ENCODE measurements at regions not wholly inside any gene's neighbourhood (a gene's known extent, or its start where the extent isn't known, plus 50 kb on each side); places are given as distances from the start of the nearest gene placed in this dataset.

- TF ChIP-seq CTCF (IDR thresholded peaks at IDR 0.05; ENCODE audit: insufficient read depth, low read length, poor library complexity, severe bottlenecking): no peak
- Histone ChIP-seq H3K27me3 (replicated peaks; ENCODE audit: control insufficient read depth, insufficient read depth, low read length) (no peaks in the 10 kb centered on the region), H3K4me3 (replicated peaks; ENCODE audit: low read depth, low read length) (no peak overlapping the region), H3K36me3 (ENCODE audit: control insufficient read depth, insufficient read depth, low read length) (no peaks in the 10 kb centered on the region)
- DNase-seq (ENCODE audit: extremely low read depth, insufficient read length): no peak
Observed at GRCh38 chr12:38480594-38480993, 164.0 kb downstream of the ALG10B start.

GRCh38 chr12:38484821-38485449, 168.4 kb downstream of the ALG10B start:
- DNase-seq (ENCODE audit: extremely low read depth, insufficient read length): no peak
- H3K4me3 ChIP-seq (replicated peaks; ENCODE audit: low read depth, low read length): no peak overlapping the region
- H3K27me3 ChIP-seq (replicated peaks; ENCODE audit: control insufficient read depth, insufficient read depth, low read length): no peaks in the 10 kb centered on the region
- no peaks in the 10 kb centered on the region for H3K36me3 ChIP-seq (ENCODE audit: control insufficient read depth, insufficient read depth, low read length)
- TF ChIP-seq CTCF (IDR thresholded peaks at IDR 0.05; ENCODE audit: insufficient read depth, low read length, poor library complexity, severe bottlenecking): no peak

GRCh38 chr12:38488866-38489265, 172.3 kb downstream of the ALG10B start:
- no peaks in the 10 kb centered on the region for H3K36me3 ChIP-seq (ENCODE audit: control insufficient read depth, insufficient read depth, low read length)
- TF ChIP-seq CTCF (IDR thresholded peaks at IDR 0.05; ENCODE audit: insufficient read depth, low read length, poor library complexity, severe bottlenecking): no peak
- DNase-seq (ENCODE audit: extremely low read depth, insufficient read length): no peak
- no peaks in the 10 kb centered on the region for H3K27me3 ChIP-seq (replicated peaks; ENCODE audit: control insufficient read depth, insufficient read depth, low read length)
- H3K4me3 ChIP-seq (replicated peaks; ENCODE audit: low read depth, low read length): no peak overlapping the region

- DNase-seq (ENCODE audit: extremely low read depth, insufficient read length): no peak
- H3K36me3 ChIP-seq (ENCODE audit: control insufficient read depth, insufficient read depth, low read length): no peaks in the 10 kb centered on the region
- H3K4me3 ChIP-seq (replicated peaks; ENCODE audit: low read depth, low read length): no peak overlapping the region
- H3K27me3 ChIP-seq (replicated peaks; ENCODE audit: control insufficient read depth, insufficient read depth, low read length): no peaks in the 10 kb centered on the region
- no peak for TF ChIP-seq CTCF (IDR thresholded peaks at IDR 0.05; ENCODE audit: insufficient read depth, low read length, poor library complexity, severe bottlenecking)
Observed at GRCh38 chr12:38490073-38490472, 173.5 kb downstream of the ALG10B start.

GRCh38 chr12:38490941-38491340, 174.4 kb downstream of the ALG10B start:
- no peak for TF ChIP-seq CTCF (IDR thresholded peaks at IDR 0.05; ENCODE audit: insufficient read depth, low read length, poor library complexity, severe bottlenecking)

GRCh38 chr12:38501481-38501880, 184.9 kb downstream of the ALG10B start:
- no peak for DNase-seq (ENCODE audit: extremely low read depth, insufficient read length)
- TF ChIP-seq CTCF (IDR thresholded peaks at IDR 0.05; ENCODE audit: insufficient read depth, low read length, poor library complexity, severe bottlenecking): no peak
- H3K36me3 ChIP-seq (ENCODE audit: control insufficient read depth, insufficient read depth, low read length): no peaks in the 10 kb centered on the region
- no peak overlapping the region for H3K4me3 ChIP-seq (replicated peaks; ENCODE audit: low read depth, low read length)
- no peaks in the 10 kb centered on the region for H3K27me3 ChIP-seq (replicated peaks; ENCODE audit: control insufficient read depth, insufficient read depth, low read length)

More at GRCh38 chr12:38490941-38491340, 174.4 kb downstream of the ALG10B start:
- Histone ChIP-seq H3K36me3 (ENCODE audit: control insufficient read depth, insufficient read depth, low read length) (no peaks in the 10 kb centered on the region), H3K4me3 (replicated peaks; ENCODE audit: low read depth, low read length) (no peak overlapping the region), H3K27me3 (replicated peaks; ENCODE audit: control insufficient read depth, insufficient read depth, low read length) (no peaks in the 10 kb centered on the region)
- no peak for DNase-seq (ENCODE audit: extremely low read depth, insufficient read length)
